ENCODE measurements at regions not wholly inside any gene's neighbourhood (a gene's known extent, or its start where the extent isn't known, plus 50 kb on each side); places are given as distances from the start of the nearest gene placed in this dataset.

GRCh38 chr7:152925412-152926147 lies 166.0 kb downstream of the ACTR3B start:
- Histone ChIP-seq H4K20me1 (ENCODE audit: insufficient read depth, low read length) (no peaks in the 10 kb centered on the region), H2AFZ (ENCODE audit: insufficient read depth, low read depth, low read length, poor library complexity, severe bottlenecking) (no peak overlapping the region), H3K9ac (ENCODE audit: insufficient read depth, low read length, poor library complexity, severe bottlenecking) (no peak overlapping the region), H3K9me3 (replicated peaks in 1 of 2; ENCODE audit: control insufficient read depth in 1 of 2, insufficient read depth in 1 of 2, low read length in 2 of 2) (peaks cover 5 to 17% of the 10 kb centered on the region in 2 donors), H3K4me3 (replicated peaks in 1 of 3; ENCODE audit: low read depth in 2 of 3, low read length in 3 of 3) (no peak overlapping the region), H3K79me2 (ENCODE audit: insufficient read depth, low read length) (no peaks in the 10 kb centered on the region), H3K27me3 (ENCODE audit: control insufficient read depth in 2 of 2, insufficient read depth in 2 of 2, low read length in 2 of 2) (peaks cover 21 to 40% of the 10 kb centered on the region in 2 donors), H3K4me2 (replicated peaks; ENCODE audit: extremely low read depth, low read length, poor library complexity, severe bottlenecking) (no peak overlapping the region), H3K36me3 (replicated peaks in 1 of 2; ENCODE audit: control insufficient read depth in 1 of 2, insufficient read depth in 2 of 2, low read length in 2 of 2) (no peaks in the 10 kb centered on the region), H3K27ac (ENCODE audit: low read depth in 1 of 2, low read length in 2 of 2) (no peak overlapping the region), H3K4me1 (ENCODE audit: control insufficient read depth in 1 of 2, insufficient read depth in 2 of 2, low read length in 2 of 2) (no peaks in the 10 kb centered on the region)
- no peaks in the 10 kb centered on the region for H3K36me3 Mint-ChIP-seq
- H3K4me3 Mint-ChIP-seq = no peak overlapping the region
- no peak for DNase-seq
- H3K4me1 Mint-ChIP-seq = no peaks in the 10 kb centered on the region
- TF ChIP-seq, protein P1, sequence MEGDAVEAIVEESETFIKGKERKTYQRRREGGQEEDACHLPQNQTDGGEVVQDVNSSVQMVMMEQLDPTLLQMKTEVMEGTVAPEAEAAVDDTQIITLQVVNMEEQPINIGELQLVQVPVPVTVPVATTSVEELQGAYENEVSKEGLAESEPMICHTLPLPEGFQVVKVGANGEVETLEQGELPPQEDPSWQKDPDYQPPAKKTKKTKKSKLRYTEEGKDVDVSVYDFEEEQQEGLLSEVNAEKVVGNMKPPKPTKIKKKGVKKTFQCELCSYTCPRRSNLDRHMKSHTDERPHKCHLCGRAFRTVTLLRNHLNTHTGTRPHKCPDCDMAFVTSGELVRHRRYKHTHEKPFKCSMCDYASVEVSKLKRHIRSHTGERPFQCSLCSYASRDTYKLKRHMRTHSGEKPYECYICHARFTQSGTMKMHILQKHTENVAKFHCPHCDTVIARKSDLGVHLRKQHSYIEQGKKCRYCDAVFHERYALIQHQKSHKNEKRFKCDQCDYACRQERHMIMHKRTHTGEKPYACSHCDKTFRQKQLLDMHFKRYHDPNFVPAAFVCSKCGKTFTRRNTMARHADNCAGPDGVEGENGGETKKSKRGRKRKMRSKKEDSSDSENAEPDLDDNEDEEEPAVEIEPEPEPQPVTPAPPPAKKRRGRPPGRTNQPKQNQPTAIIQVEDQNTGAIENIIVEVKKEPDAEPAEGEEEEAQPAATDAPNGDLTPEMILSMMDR (IDR thresholded peaks at IDR 0.05) = no peak
- intact Hi-C loops (cut with micrococcal nuclease) = no loop called here
- no peak overlapping the region for H3K27ac Mint-ChIP-seq
- peaks cover 37 to 55% (median 49%) of the 10 kb centered on the region in 3 donors for H3K27me3 Mint-ChIP-seq (ENCODE audit: low read depth in 3 of 3)
- 2% methylated on average over 71 of the region's 74 CpGs for WGBS (ENCODE audit: insufficient coverage)
- peaks cover 2 to 14% (median 4%) of the 10 kb centered on the region in 7 donors for H3K9me3 Mint-ChIP-seq

DNA sequence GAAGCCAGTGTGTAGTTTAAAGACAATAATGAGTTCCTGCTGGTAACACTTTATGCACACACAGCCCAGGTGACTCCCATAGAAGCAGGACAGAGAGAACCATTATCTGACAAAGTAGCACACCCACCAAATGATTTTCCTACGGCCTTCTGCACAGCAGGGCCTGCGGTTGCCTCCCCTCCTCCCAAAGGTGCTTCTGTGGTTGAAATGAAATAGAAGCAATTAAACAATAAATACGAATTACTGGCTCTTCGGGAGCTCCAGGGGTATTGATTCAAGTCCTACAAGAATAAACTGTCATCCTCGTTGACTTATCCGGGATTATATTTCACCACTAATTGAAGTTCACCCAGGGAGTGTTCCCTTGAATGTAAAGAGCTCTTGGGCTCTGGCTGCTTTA lies 172.1 kb downstream of the ACTR3B start:
- H3K4me2 ChIP-seq (replicated peaks; ENCODE audit: extremely low read depth, low read length, poor library complexity, severe bottlenecking) = no peak overlapping the region
- no peak overlapping the region for H3K4me3 ChIP-seq (replicated peaks in 1 of 3; ENCODE audit: low read depth in 2 of 3, low read length in 3 of 3)
- H3K36me3 ChIP-seq (replicated peaks in 1 of 2; ENCODE audit: control insufficient read depth in 1 of 2, insufficient read depth in 2 of 2, low read length in 2 of 2) = no peaks in the 10 kb centered on the region
- peaks cover 0 to 6% (median 2%) of the 10 kb centered on the region in 7 donors for H3K9me3 Mint-ChIP-seq
- DNase-seq = no peak
- H3K4me3 Mint-ChIP-seq = no peak overlapping the region
- no peaks in the 10 kb centered on the region for H3K79me2 ChIP-seq (ENCODE audit: insufficient read depth, low read length)
- no peaks in the 10 kb centered on the region for H3K4me1 Mint-ChIP-seq
- intact Hi-C loops (cut with micrococcal nuclease) = no loop called here
- H3K9me3 ChIP-seq (replicated peaks in 1 of 2; ENCODE audit: control insufficient read depth in 1 of 2, insufficient read depth in 1 of 2, low read length in 2 of 2) = peaks cover 0 to 2% of the 10 kb centered on the region in 2 donors
- no peak overlapping the region for H2AFZ ChIP-seq (ENCODE audit: insufficient read depth, low read depth, low read length, poor library complexity, severe bottlenecking)
- peaks cover 12 to 16% (median 12%) of the 10 kb centered on the region in 3 donors for H3K27me3 Mint-ChIP-seq (ENCODE audit: low read depth in 3 of 3)
- TF ChIP-seq, protein P1 (IDR thresholded peaks at IDR 0.05) = no peak
- no peak overlapping the region for H3K27ac Mint-ChIP-seq
- peaks cover 2 to 10% of the 10 kb centered on the region in 2 donors for H3K27me3 ChIP-seq (ENCODE audit: control insufficient read depth in 2 of 2, insufficient read depth in 2 of 2, low read length in 2 of 2)
- H4K20me1 ChIP-seq (ENCODE audit: insufficient read depth, low read length) = no peaks in the 10 kb centered on the region
- H3K9ac ChIP-seq (ENCODE audit: insufficient read depth, low read length, poor library complexity, severe bottlenecking) = no peak overlapping the region
- no peaks in the 10 kb centered on the region for H3K36me3 Mint-ChIP-seq
- no CpG with 5 or more reads among the region's 6 CpGs for WGBS (ENCODE audit: insufficient coverage)
- no peaks in the 10 kb centered on the region for H3K4me1 ChIP-seq (ENCODE audit: control insufficient read depth in 1 of 2, insufficient read depth in 2 of 2, low read length in 2 of 2)
- no peak overlapping the region for H3K27ac ChIP-seq (ENCODE audit: low read depth in 1 of 2, low read length in 2 of 2)

Measured in CD14-positive monocyte (primary cell).